Germinal center (tissue), 1 donor: ENCODE measurements at regions not wholly inside any gene's neighbourhood (a gene's known extent, or its start where the extent isn't known, plus 50 kb on each side); places are given as distances from the start of the nearest gene placed in this dataset.
"Not testable (repeated sequence)": the region's sequence is repeated elsewhere in the genome, so short reads cannot be mapped to it uniquely, and the experiment has no call there.

Source experiments
- DNase-seq: peaks from one replicate; pipeline ENCODE4 v3.0.0; 2012; ENCODE audit warnings: mixed read lengths, low spot score

DNA sequence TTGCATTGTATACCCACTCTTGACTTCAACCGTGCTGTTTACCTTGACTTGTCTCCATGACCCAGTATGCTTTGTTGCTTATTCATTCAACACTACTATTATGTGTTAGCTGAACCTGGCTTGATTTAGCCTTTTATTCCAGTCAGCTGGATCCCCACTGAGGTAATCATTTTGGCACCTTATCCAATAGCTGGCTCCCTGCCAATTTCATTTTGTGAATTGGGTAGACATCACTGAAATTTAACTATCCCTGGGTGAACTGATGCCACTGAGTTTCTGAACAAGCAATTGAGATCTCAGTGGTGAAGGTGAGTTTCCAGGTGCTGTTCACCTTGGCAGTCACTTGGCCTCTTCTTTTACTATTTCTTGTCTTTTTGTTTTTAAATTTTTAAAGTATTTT is 584.3 kb downstream of the ADCYAP1 start:
- no peak for DNase-seq

DNA sequence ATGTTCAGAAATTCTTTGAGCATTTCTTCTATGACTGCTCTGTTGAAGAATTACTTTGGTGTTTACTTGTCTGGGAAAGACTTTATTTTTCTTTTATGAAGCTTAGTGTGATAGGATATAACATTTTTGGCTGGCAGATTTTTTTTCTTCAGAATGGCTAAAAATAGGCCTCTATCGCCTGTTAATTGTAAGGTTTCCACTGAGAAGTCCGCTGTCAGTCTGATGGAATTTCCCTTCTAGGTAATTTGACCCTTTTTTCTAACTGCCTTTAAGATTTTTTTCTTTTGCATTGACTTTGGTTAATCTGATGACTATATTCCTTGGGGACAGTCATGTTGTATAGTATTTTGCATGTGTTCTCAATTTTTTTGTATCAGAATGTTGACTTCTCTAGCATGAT is 590.7 kb downstream of the ADCYAP1 start:
- no peak for DNase-seq

DNA sequence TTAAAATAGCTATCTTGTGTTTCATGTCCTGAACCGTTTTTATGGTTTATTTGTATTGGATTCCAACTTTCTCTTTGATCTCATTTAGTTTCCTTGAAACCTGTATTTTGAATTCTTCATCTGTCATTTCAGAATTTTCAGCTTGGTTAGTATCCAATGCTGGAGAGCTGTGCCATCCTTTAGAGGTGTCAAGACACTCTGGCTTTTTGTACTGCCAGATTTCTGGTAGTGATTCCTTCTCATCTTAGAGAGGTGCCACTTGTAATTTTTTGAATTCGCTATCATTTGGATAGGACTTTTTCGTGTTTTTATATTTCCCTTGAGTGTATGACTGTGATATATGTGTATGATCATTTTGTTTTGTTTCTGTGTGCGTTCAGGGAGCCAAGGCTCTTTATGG is 591.4 kb downstream of the ADCYAP1 start:
- no peak for DNase-seq

DNA sequence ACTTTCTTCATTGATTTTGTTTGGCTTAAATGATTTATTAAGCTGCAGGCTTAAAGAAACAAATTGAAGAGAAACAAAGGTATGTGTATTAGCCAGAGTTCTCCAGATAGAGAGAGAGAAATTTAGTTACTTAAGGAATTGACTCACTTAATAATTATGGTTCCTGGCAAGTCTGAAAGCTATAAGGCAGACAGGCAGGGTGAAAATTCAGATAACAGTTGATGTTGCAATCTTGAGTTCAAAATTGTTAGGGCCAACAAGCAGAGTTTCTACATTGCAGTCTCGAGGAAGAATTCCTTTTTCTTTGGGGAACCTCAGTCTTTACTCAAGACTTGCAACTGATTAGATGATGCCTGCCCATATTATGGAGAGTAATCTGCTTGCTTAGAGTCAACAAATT is 593.5 kb downstream of the ADCYAP1 start:
- no peak for DNase-seq

DNA sequence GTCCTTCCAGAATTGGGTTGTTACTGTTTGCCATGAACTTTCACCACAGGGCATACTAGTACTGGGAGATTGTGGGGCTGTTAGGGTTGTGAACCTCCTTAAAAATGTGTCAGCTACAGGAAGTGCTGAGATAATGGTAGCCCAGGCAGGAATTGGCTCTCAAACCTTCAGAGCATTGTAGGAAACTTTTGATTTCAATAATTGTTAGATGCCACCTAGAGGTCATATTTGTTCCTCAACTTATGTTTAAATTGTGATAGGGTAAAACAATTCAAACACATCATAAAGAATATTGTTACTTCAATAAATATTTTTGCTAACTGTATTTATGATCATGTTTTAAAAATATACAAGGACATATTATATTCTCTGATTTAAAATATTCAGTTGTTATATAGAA is 594.6 kb downstream of the ADCYAP1 start:
- no peak for DNase-seq

DNA sequence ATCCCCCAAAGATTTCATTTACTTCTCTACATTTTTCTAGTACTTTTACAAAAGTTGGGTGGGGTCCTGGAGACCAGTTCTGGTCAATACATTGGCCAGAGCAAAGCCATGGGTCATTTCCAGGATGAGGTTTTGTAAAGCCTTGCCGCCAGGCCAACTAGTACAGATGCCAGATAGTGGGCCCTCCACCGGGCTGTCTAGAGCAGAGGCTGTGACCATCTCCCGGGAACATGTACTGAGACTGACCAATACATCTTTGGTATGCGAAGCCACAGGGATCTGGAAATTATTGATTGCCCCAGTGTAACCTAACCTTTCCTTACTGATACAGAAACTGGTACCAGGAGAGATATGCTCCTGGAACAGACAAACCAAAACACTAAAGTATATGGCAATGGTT is 599.2 kb downstream of the ADCYAP1 start:
- no peak for DNase-seq

DNA sequence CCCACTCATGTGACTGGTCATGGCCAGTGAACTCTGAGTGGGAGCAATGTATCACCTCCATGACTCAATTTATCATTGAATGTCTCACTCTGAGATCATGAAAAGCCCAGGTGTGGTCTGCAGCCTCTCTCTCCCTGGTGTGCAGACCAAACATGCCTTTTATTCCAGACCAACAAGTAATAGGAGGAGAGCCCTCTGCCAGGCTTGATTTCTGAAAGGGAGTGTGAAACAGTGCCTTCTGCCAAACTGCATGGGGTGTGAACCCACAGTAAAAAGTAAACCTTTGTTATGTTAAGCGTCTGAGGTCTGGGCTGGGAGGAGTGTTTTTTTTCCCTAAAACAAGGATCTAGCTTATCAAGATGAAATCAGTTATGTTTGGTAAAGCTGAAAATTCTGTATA is 601.2 kb downstream of the ADCYAP1 start:
- DNase-seq = no peak

DNA sequence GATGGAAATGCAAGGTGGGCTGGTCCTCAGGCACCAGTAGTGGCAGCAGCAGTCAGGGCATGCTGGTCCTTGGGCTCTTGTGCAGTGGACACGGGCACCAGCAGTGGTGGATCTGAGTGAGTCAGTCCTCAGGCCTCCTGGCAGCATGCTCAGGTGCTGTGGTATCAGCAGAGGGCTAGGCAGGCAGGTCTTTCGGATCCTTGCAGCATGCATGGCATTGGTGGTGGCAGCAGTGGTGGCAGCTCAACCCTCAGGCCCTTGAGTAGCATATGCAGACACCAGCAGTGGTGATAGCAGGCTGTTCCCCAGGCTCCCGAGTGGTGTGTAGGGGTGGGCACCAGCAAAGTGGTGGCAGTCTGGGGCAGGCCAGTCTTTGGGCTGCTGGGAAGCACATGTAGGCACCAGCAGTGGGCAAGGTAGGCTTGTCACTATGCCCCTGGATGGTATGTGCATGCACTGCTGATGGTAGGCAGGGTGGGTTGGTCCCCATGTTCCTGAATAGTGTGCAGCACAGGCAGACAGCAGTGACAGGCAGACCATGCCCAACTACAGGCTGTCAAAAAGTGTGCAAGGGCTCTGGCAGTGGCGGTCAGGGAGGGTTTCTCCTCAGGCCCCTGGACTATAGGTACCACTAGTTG is 606.0 kb downstream of the ADCYAP1 start:
- no peak for DNase-seq

DNA sequence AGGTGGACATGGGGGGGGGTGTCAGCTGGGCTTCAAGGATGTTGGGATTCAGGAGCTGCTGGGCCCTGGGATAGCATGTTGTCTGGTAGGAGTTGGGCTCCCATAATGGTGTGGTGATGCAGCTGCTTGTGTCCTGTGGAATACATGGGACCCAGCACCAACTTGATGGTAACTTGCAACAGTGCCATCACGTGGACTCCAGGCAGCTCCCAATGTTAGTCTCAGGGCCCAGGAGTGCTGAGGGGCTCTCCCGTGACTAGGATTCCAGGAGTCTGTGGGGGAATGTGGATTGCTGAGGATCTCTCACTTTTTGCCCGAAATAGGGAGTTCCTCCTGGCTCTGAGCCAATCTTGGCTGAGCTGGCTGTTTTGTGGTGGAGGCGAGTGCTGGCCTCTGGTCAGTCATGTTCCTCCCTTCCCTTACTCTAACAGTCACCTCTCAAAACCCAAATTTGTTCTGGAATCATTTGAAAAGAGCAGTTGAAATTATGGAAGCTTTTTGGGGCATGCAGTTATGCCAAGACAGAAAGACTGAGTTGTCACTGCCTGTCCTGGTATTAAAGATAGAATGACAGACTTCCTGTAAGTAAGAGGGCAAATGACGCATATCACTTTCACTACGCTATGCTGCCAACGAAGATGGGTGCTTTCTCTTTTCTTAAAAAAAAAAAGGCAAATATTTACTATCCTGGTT is 607.1 kb downstream of the ADCYAP1 start:
- DNase-seq = no peak

DNA sequence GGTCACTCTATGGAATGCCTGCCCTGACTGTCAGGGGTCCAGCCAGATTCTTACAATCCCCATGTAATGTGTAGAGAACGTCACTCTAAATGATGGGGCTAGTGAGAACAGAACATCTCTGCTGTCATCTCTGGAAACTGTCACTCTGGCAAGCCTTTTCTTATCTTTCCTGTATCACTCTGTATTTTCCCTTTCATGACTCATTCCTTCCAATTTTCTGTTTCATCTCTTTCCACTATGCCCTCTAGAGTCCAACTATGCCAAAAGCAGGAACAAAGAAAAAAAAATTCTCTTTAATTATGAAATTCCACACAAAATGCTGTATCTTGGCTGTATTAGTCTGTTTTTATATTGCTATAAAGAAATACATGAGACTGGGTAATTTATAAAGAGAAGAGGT is 608.8 kb downstream of the ADCYAP1 start:
- no peak for DNase-seq

DNA sequence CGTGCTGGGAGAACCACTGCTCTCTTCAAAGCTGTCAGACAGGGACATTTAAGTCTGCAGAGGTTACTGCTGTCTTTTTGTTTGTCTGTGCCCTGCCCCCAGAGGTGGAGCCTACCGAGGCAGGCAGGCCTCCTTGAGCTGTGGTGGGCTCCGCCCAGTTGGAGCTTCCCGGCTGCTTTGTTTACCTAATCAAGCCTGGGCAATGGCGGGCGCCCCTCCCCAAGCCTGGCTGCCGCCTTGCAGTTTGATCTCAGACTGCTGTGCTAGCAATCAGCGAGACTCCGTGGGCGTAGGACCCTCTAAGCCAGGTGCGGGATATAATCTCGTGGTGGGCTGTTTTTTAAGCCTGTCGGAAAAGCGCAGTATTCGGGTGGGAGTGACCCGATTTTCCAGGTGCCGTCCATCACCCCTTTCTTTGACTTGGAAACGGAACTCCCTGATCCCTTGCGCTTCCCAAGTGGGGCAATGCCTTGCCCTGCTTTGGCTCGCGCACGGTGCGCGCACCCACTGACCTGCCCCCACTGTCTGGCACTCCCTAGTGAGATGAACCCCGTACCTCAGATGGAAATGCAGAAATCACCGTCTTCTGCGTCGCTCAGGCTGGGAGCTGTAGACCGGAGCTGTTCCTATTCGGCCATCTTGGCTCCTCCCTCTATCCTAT is 617.0 kb downstream of the ADCYAP1 start:
- DNase-seq = not testable (repeated sequence)

DNA sequence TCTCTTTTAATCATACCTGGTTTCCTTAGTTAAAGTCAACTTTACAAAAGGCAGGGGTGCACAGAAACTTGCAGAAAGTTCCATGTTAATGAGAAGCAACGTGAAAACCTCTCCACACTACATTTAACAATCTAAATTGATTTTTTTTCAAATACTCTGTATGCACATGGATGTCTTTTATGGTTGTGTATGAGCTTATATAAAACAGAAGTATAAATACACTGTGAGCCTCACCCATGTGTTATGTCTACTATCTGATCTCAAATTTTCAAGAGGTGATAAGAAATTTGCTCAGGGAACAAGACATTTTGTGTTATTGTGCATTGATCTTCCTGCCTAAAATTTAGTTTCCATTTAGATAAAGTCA is 617.6 kb downstream of the ADCYAP1 start:
- DNase-seq = no peak

DNA sequence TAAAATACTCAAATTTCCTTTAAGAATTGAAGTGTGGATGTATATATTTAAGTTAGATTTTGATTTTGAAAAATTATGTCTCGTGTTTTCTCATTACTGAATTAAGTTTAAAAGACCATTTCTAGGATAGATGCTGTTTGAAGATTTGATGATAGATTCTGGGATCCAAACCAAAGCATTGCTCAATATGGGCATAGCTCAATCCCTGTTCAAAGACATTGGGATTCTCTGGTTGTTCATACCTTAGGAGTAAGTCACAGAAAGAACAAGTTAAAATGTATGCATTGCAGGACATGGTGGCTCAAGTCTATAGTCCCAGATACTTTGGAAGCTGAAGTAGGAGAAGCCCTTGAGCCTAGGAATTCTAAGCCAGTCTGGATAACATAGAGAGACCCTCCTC is 622.3 kb downstream of the ADCYAP1 start:
- DNase-seq = no peak

DNA sequence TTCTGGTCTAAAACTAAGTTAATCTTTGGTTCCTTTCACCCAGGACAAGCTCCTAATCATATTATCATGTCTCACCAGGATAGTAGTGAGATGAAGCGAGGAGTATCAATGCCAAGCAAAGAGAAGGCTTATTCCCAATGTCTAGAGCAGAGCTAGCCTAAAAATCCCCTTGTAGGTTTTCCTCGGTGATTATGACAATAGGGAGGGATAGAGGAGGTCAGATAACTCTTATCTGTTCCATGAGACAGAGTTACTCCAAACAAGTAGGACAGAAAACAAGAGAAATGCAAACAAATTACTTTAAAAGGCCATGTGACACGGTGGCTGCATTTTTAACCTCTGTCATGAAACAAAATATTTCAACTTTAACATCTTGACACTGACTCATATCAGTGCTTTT is 623.1 kb downstream of the ADCYAP1 start:
- no peak for DNase-seq

DNA sequence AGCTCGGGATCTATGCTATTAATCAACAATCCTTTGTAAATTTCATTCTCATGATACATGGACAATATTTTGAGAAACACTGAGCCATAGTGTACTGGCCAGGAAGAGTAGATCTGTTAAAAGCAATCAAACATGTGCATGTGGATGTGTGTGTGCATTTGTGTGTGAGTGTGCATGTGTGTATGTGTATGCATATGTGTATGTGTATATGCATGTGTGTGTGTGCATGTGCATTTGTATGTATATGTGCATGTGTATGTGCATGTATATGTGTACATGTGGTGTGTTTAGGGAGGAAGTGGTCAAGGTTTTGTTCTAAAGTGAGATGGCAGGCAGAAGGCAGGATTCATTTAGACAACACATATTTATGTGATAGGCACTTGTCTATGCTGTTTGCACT is 623.8 kb downstream of the ADCYAP1 start:
- DNase-seq = no peak

DNA sequence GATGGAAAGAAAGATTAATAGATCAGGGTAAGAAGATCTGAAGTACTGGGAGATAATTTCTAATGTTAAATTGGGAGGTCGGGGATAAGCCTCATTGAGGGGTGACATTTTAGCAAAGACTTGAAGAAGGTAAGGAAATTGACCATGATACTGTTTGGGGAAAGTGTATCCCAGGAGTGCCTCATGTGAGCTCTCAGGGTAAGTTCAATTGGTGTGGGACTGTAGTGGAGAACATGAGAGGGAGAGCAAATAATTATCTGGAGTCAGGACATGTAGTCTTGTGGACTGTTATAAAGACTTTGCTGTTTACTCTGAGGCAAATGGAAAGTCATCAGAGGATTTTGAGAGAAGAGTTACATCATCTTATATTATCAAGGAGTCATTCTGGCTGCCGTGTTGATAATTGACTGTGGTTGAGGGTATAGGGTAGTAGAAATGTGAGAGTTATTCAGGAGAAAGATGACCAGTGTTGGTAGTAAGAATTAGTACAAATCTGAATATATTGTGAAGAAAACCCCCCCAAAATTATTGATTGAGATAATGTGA is 624.4 kb downstream of the ADCYAP1 start:
- no peak for DNase-seq

DNA sequence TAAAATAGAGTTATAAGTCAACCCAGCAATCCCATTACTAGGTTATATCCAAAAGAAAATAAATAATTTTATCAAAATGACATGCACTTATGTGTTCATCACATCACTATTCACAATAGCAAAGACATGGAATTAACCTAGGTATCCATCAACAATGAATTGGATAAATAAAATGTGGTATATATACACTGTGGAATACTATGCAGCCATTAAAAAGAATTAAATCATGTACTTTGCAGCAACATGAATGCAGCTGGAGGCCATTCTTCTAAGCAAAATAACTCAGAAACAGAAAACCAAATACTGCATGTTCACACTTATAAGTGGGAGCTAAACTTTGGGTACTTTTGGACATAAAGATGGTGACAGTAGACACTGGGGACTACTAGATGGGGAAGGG is 626.0 kb downstream of the ADCYAP1 start:
- no peak for DNase-seq

DNA sequence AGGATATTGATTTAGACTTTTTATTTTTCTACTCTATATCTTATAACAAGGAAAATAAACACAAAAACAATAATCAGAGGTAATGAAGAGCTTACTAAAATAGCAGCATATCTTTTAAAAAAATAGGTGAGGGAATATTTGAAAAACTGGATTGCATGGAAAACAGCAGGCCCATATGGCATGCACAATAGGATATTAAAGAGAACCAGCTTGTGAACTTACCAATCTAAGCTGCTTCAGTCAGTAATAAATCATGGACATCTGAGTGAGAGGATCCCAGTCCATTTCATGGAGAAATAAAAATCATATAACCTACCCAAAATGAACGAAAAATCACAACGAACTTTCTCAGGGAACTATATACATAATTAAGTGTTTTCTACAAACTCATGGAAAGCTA is 634.6 kb downstream of the ADCYAP1 start:
- no peak for DNase-seq

DNA sequence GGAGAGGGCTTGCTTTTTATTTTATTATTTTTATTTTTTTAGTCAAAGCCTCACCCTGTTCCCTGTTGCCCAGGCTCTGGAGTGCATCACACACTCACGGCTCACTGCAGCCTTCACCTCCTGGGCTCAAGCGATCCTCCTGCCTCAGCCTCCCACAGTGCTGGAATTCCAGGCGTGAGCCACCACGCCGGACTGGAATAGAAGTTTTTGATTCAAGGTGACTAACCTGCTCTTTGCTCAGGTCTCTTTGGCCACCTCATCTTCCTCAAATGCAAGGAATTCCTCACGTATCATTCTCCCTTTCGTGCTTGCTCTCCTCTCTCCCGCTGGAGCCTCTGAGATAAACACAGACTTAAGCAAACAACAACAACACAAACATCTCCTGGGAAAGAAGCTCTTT is 636.8 kb downstream of the ADCYAP1 start:
- no peak for DNase-seq

DNA sequence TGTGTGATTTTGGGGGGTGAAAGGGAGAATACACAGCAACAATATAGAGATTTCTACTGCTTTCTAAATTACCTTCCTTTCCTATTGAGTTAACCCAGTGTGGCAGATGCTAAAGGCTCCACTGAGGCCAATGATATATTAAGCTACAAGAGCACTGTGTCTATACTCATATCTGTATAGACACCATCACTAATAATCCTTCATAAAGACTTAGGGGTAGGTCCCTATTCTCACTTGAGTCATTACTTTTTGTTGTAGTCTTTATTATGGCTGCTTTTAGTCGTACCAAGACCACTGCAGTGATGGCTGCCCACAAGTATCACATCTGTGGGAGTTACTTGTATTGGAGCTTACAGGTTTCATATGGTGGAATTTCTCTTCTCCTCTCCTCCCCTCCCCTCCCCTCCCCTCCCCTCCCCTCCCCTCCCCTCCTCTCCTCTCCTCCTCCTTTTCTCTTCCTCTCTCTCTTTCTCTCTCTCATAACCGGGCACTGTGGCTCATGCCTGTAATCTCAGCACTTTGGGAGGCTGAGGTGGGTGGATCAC is 637.6 kb downstream of the ADCYAP1 start:
- DNase-seq = no peak

DNA sequence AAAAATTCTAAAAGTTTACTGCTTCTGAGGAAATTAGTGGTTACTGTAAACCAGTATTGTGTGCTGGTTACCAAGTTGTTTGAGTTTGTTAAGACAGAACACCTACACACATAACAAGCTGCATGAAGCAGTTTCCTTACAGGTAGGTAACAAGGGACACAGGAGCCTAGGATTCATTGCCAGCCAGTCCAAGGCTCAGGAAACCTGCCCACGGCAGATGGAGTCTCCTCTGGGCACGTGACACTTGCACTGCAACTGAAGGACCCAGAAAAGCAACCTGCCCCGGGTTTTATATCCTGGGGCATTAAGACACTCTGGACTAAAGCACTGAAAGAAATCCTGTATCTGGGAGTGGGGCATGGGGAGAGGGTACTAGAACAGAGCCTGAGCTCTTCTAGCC is 639.3 kb downstream of the ADCYAP1 start:
- DNase-seq = no peak

DNA sequence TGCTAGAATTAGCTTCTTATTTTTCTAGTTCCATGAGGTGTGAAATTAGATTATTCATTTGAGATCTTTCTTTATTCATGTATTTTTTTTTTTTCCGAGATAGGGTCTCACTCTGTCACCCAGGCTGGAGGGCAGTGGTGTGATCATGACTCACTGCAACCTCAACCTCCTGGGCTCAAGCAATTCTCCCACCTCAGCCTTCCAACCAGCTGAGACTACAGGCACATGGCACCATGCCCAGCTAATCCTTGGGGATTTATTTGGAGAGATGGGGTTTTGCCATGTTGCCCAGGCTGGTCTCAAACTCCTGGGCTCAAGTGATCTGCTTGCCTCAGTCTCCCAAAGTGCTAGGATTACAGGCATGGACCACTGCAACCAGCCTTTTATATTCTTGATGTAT is 653.0 kb downstream of the ADCYAP1 start:
- DNase-seq = not testable (repeated sequence)

DNA sequence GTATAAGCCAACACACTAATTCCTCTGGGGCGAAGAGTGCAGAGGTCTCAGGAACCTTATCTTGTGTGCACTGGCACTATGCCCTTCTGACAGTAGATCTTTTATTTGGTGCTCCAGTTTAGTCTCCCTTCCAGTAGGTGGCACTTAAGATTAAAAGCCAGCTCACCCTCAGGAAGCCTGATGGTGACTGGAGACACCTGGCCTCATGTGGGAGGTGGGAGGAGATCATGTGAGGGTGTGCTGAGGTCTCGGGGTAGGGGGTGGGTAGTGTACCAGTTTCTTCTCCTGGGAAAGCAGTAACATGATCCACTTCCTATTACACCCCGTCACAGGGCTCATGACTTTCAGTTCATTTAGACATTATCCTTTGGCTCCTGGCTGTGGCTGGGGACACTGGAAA is 654.9 kb downstream of the ADCYAP1 start:
- DNase-seq = no peak
